K562 (cell line): ENCODE measurements at regions not wholly inside any gene's neighbourhood (a gene's known extent, or its start where the extent isn't known, plus 50 kb on each side); places are given as distances from the start of the nearest gene placed in this dataset.

Experiments used
- ATAC-seq: fragments of 200-7000 bp; cut with Tn5 transposase; 3 replicates; pipeline ENCODE4 v1.9.1; 2020; ENCODE audit warnings: moderate library complexity
- BruUV-seq: library from RNA; stranded (reverse); fragments of 400-500 nt; replicated peaks from 2 replicates; lab custom pipeline; 2021; lab: Mats Ljungman, UMichigan
- CTCF ChIA-PET: fragments of 300-600 bp; formaldehyde crosslinking; extraction: SDS; loops from one replicate; lab custom pipeline; 2021; ENCODE audit warnings: low intra/inter-chr PET ratio; lab: Yijun Ruan, JAX
- POLR2A ChIA-PET: fragments of 300-600, 350-650 bp; sonication (Branson Sonifier 250); formaldehyde crosslinking; extraction: SDS; loops from one replicate; lab custom pipeline; 2021; ENCODE audit warnings: antibody characterized with exemption, inconsistent platforms; lab: Yijun Ruan, JAX
- DNase-seq, 4 experiments: peaks; one replicate each; pipeline versions ENCODE4 v3.0.0 to v3.0.0-alpha.2; 2011 to 2018; ENCODE audit warnings: low spot score in 3 of 4, mixed read lengths in 3 of 4; ENCODE audit errors: extremely low read depth in 1 of 4
- FAIRE-seq: peaks from 2 replicates; lab custom pipeline; 2011; peaks lifted over from hg19 to GRCh38; lab: Jason Lieb, UNC
- H2AFZ ChIP-seq: 2 replicates; pipeline ENCODE4 v1.6.0; 2011; ENCODE audit warnings: low read depth, low read length, control low read depth, inconsistent platforms
- H3K27ac ChIP-seq: fragments of 200-600 bp; 3 replicates; pipeline ENCODE4 v1.8.0; 2011; ENCODE audit warnings: low read depth, mild to moderate bottlenecking, control low read depth, inconsistent platforms, low read length, moderate library complexity, mixed read lengths; ENCODE audit errors: extremely low read depth
- H3K27me3 ChIP-seq, 2 experiments: fragments of 300-600 bp in 1 of 2; 2 replicates in 1 of 2; 3 replicates in 1 of 2; pipeline versions ENCODE4 v1.6.0 to v1.8.0; 2011; ENCODE audit warnings: inconsistent platforms in 2 of 2, low read length in 2 of 2, mild to moderate bottlenecking in 1 of 2, mixed read lengths in 1 of 2, moderate library complexity in 1 of 2; ENCODE audit not compliant: control insufficient read depth in 2 of 2, insufficient read depth in 2 of 2
- H3K36me3 ChIP-seq: fragments of 300-600 bp; 3 replicates; pipeline ENCODE4 v1.8.0; 2011; ENCODE audit warnings: mild to moderate bottlenecking, low read length, inconsistent platforms; ENCODE audit not compliant: control insufficient read depth, insufficient read depth
- H3K4me1 ChIP-seq, 2 experiments: fragments of 200-600 bp in 1 of 2; replicated peaks in 1 of 2; 2 replicates in 1 of 2; 3 replicates in 1 of 2; pipeline versions ENCODE4 v1.5.1 to v1.8.0; 2011; ENCODE audit warnings: inconsistent platforms in 2 of 2, low read length in 2 of 2, mild to moderate bottlenecking in 1 of 2, mixed read lengths in 1 of 2, moderate library complexity in 1 of 2; ENCODE audit not compliant: control insufficient read depth in 2 of 2, insufficient read depth in 2 of 2
- H3K4me2 ChIP-seq: 2 replicates; pipeline ENCODE4 v1.6.1; 2011; ENCODE audit warnings: low read length, control low read depth, inconsistent platforms, mixed read lengths; ENCODE audit not compliant: insufficient read depth
- H3K4me3 ChIP-seq: fragments of 200-600 bp; sonication (generic), shearing (Covaris generic); 2 replicates; pipeline ENCODE4 v1.5.1; 2016; ENCODE audit warnings: control low read depth, inconsistent platforms
- H3K79me2 ChIP-seq: fragments of 200-600 bp; 3 replicates; pipeline ENCODE4 v1.8.0; 2011; ENCODE audit warnings: low read length, inconsistent platforms; ENCODE audit not compliant: control insufficient read depth, insufficient read depth
- H3K9ac ChIP-seq, 2 experiments: 2 replicates each; pipeline versions ENCODE4 v1.6.0 to v1.6.1; 2011; ENCODE audit warnings: low read depth in 2 of 2, low read length in 2 of 2, control low read depth in 1 of 2, inconsistent platforms in 1 of 2, mild to moderate bottlenecking in 1 of 2, mixed read lengths in 1 of 2; ENCODE audit not compliant: insufficient read depth in 1 of 2
- H3K9me1 ChIP-seq: one replicate; pipeline ENCODE4 v1.6.0; 2011; ENCODE audit warnings: inconsistent platforms, mild to moderate bottlenecking, low read length, moderate library complexity; ENCODE audit not compliant: control insufficient read depth, insufficient read depth
- H3K9me3 ChIP-seq: replicated peaks from 2 replicates; pipeline ENCODE4 v1.5.1; 2011; ENCODE audit warnings: low read depth, low read length, inconsistent platforms; ENCODE audit not compliant: control insufficient read depth, insufficient read depth
- H4K20me1 ChIP-seq: replicated peaks from 2 replicates; pipeline ENCODE4 v1.6.1; 2011; ENCODE audit warnings: low read length, inconsistent platforms, mixed read lengths; ENCODE audit not compliant: control insufficient read depth, insufficient read depth
- BRCA1 ChIP-seq, 2 experiments: fragments of 450-650 bp in 1 of 2; sonication (generic) in 1 of 2; formaldehyde crosslinking in 1 of 2; IDR thresholded peaks; 2 replicates each; pipeline versions ENCODE4 v1.5.0 to v1.6.1; 2017 to 2020; ENCODE audit warnings: mild to moderate bottlenecking in 1 of 2, missing genetic modification reagents in 1 of 2
- PTBP1 ChIP-seq: fragments of 200-400 bp; formaldehyde crosslinking; IDR thresholded peaks from 2 replicates; pipeline ENCODE4 v1.6.1; 2017; ENCODE audit warnings: low read depth, low read length
- TSC22D4 ChIP-seq: fragments of 450-650 bp; IDR thresholded peaks from 2 replicates; pipeline ENCODE4 v1.6.1; 2016; ENCODE audit warnings: missing genetic modification characterization, missing biosample characterization, control low read depth
- ZNF316 ChIP-seq: fragments of 450-650 bp; IDR thresholded peaks from 2 replicates; pipeline ENCODE4 v1.6.1; 2016
- WGBS: fragments of 100-300 bp; shearing (Covaris generic); methylation state at CpG from one replicate; pipeline ENCODE4 v1.1.6; 2016; ENCODE audit warnings: low coverage, mixed read lengths; ENCODE audit not compliant: insufficient coverage; ENCODE audit errors: missing lambda C conversion rate; 5-methylcytosine and 5-hydroxymethylcytosine counted together
- in situ Hi-C: fragments of 300-500 bp; cut with MboI; formaldehyde crosslinking; loops from 4 replicates; pipeline ENCODE4 v1.15.0; 2018; ENCODE audit warnings: inconsistent platforms, mixed read lengths
- intact Hi-C: fragments of 100-400 bp; cut with micrococcal nuclease; formaldehyde crosslinking; loops from 2 replicates; pipeline ENCODE4 v1.14.2; 2022
- TF ChIP-seq, protein P1 (sequence below), 3 experiments: IDR thresholded peaks in 2 of 3; conservative IDR thresholded peaks in 1 of 3; 2 replicates each; pipeline ENCODE4 v1.5.1; 2011 to 2012; ENCODE audit warnings: low read length in 3 of 3, mild to moderate bottlenecking in 3 of 3, control low read depth in 2 of 3, improper control_type of control experiment in 1 of 3, inconsistent platforms in 1 of 3, low read depth in 1 of 3, mixed read lengths in 1 of 3, moderate library complexity in 1 of 3; ENCODE audit not compliant: insufficient read depth in 2 of 3
- TF ChIP-seq, protein P2 (sequence below): fragments of 450-650 bp; formaldehyde crosslinking; IDR thresholded peaks from 2 replicates; pipeline ENCODE4 v1.4.0; 2020; ENCODE audit warnings: mild to moderate bottlenecking, moderate library complexity
- TF ChIP-seq, protein P3 (sequence below), 2 experiments: fragments of 450-650 bp in 1 of 2; sonication (generic) in 1 of 2; formaldehyde crosslinking in 1 of 2; IDR thresholded peaks in 1 of 2; conservative IDR thresholded peaks in 1 of 2; 2 replicates each; pipeline versions ENCODE4 v1.6.1 to v1.8.1; 2016 to 2023; ENCODE audit warnings: mild to moderate bottlenecking in 2 of 2, moderate library complexity in 2 of 2, inconsistent platforms in 1 of 2, missing genetic modification reagents in 1 of 2

DNA sequence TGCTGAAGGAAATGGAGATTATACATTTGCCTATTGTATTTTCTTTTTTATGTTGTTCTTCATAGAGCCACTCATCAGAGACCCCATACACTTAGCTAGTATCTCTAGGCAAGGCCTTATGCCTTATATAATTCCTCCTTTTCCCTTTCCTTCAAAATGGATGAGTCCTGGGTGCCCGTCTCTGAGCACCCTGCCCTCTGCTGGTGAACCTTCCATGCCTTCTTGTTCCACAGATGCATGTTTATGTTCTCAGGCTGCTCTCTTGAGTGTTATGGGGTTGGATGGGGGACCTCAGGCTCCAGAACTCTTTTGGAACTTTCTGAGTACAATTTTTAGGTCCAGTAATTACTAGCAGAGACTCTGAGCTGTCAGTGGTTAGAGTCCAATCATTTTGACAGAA, 368.6 kb upstream of the SPRED2 start (continued):
- TF ChIP-seq BRCA1 (IDR thresholded peaks at IDR 0.05), result no peak
- TF ChIP-seq BRCA1 (CRISPR knock-in tag; IDR thresholded peaks at IDR 0.05), result no peak
- TF ChIP-seq PTBP1, result no peak
- TF ChIP-seq, protein P1, sequence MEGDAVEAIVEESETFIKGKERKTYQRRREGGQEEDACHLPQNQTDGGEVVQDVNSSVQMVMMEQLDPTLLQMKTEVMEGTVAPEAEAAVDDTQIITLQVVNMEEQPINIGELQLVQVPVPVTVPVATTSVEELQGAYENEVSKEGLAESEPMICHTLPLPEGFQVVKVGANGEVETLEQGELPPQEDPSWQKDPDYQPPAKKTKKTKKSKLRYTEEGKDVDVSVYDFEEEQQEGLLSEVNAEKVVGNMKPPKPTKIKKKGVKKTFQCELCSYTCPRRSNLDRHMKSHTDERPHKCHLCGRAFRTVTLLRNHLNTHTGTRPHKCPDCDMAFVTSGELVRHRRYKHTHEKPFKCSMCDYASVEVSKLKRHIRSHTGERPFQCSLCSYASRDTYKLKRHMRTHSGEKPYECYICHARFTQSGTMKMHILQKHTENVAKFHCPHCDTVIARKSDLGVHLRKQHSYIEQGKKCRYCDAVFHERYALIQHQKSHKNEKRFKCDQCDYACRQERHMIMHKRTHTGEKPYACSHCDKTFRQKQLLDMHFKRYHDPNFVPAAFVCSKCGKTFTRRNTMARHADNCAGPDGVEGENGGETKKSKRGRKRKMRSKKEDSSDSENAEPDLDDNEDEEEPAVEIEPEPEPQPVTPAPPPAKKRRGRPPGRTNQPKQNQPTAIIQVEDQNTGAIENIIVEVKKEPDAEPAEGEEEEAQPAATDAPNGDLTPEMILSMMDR (IDR thresholded peaks at IDR 0.05 in 2 of 3, conservative IDR thresholded peaks at IDR 0.05 in 1 of 3; ENCODE audit: insufficient read depth in 2 of 3, low read depth in 1 of 3, low read length in 3 of 3), result peak; percentile 35 to 57 (median 44)

DNA sequence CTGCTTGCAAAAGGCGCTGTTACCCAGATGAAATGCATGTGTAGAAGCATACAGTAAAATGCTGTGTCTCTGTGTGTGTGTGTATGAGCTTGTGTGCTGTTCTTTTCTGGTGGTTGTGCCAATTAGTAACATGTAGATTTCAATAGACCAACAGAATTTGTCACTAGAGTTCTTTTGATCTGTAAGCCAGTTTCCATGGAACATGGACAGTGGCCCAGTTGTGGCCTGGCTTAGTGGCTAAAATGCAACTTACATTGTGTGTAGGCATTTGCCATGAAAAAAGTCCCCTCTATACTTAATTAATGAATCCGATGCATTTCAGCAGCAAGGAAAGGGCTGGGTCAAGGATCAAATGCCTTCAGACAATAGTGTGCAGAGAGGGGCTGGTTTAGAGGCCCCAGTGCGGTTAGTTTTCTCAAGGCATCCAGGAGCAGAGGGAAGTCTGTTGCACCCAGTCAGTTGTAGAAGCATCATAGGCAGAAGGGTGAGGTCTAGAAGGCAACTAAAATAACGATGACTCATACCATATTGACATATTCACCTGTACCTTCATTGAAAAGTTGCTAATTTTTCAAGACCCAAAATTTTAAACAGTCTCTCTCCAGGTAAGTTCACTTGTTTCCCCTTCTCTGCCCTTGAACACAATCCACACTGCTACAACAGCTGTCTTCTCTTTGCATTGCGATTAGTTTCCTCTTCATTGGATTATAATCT, 366.9 kb upstream of the SPRED2 start:
- ATAC-seq (no peak), DNase-seq (no peak), FAIRE-seq (no peak)
- ChIA-PET CTCF (no interaction called here), POLR2A (no interaction called here)
- in situ Hi-C loops (no loop called here), intact Hi-C loops (no loop called here)
- Histone ChIP-seq H3K36me3 (no peaks in the 10 kb centered on the region; the same call in 2 of the 3 replicates), H3K79me2 (no peaks in the 10 kb centered on the region), H3K9me3 (no peaks in the 10 kb centered on the region), H3K9ac (no peak overlapping the region), H3K27me3 (no peaks in the 10 kb centered on the region), H2AFZ (peak overlapping the region; percentile 22; the same call in 1 of the 2 replicates), H3K4me1 (peaks cover 0 to 23% of the 10 kb centered on the region in 2 experiments; a peak in 3 of 5 replicates), H3K9me1 (no peaks in the 10 kb centered on the region), H3K4me2 (no peak overlapping the region), H4K20me1 (no peaks in the 10 kb centered on the region), H3K27ac (no peak overlapping the region), H3K4me3 (no peak overlapping the region)
- TF ChIP-seq, protein P2, sequence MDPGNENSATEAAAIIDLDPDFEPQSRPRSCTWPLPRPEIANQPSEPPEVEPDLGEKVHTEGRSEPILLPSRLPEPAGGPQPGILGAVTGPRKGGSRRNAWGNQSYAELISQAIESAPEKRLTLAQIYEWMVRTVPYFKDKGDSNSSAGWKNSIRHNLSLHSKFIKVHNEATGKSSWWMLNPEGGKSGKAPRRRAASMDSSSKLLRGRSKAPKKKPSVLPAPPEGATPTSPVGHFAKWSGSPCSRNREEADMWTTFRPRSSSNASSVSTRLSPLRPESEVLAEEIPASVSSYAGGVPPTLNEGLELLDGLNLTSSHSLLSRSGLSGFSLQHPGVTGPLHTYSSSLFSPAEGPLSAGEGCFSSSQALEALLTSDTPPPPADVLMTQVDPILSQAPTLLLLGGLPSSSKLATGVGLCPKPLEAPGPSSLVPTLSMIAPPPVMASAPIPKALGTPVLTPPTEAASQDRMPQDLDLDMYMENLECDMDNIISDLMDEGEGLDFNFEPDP (CRISPR knock-in tag), result no peak
- TF ChIP-seq TSC22D4 (tag), result no peak
- TF ChIP-seq ZNF316, result peak; percentile 54
- TF ChIP-seq, protein P3, sequence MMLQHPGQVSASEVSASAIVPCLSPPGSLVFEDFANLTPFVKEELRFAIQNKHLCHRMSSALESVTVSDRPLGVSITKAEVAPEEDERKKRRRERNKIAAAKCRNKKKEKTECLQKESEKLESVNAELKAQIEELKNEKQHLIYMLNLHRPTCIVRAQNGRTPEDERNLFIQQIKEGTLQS (IDR thresholded peaks at IDR 0.05), result peak; percentile 49
- TF ChIP-seq, protein P3 (CRISPR knock-in tag; conservative IDR thresholded peaks at IDR 0.05), result no peak
- 70% methylated on average over 5 of the region's 5 CpGs for WGBS
- no TSS peak for BruUV-seq
